B cell (primary cell): ENCODE measurements at regions not wholly inside any gene's neighbourhood (a gene's known extent, or its start where the extent isn't known, plus 50 kb on each side); places are given as distances from the start of the nearest gene placed in this dataset.

ENCODE experiments used
- ATAC-seq: fragments of 200-7000 bp; cut with Tn5 transposase; one replicate; pipeline ENCODE4 v1.10.0; 2021; ENCODE audit warnings: low read depth, mild to moderate bottlenecking, moderate number of reproducible peaks, moderate library complexity
- CTCF ChIA-PET: fragments of 350-600 bp; sonication (Branson Sonifier 250); formaldehyde crosslinking; loops from one replicate; lab custom pipeline; 2021; ENCODE audit warnings: antibody characterized with exemption, inconsistent platforms; lab: Charles Lee
- POLR2A ChIA-PET: fragments of 350-600 bp; sonication (Branson Sonifier 250); formaldehyde crosslinking; loops from one replicate; lab custom pipeline; 2021; ENCODE audit warnings: antibody characterized with exemption; lab: Charles Lee
- DNase-seq: peaks from one replicate; pipeline ENCODE4 v3.0.0; 2013
- H2AFZ ChIP-seq: 2 replicates; pipeline ENCODE4 v1.6.1; 2012; ENCODE audit warnings: mild to moderate bottlenecking, low read depth, low read length; ENCODE audit not compliant: insufficient read depth, poor library complexity, severe bottlenecking
- H3K27ac ChIP-seq, 2 donors: 1 replicate in 1 of 2; 2 replicates in 1 of 2; pipeline ENCODE4 v1.5.1; 2012 to 2013; ENCODE audit warnings: low read length in 2 of 2, mild to moderate bottlenecking in 2 of 2, moderate library complexity in 1 of 2
- H3K27me3 ChIP-seq, 4 experiments: fragments of 200-600 bp in 1 of 4; sonication (generic) in 1 of 4; replicated peaks in 1 of 4; 1 replicate in 2 of 4; 2 replicates in 2 of 4; pipeline versions ENCODE4 v1.6.1 to v1.7.0; 2013 to 2016; ENCODE audit warnings: low read length in 3 of 4, mild to moderate bottlenecking in 2 of 4, mixed read lengths in 1 of 4, moderate library complexity in 1 of 4; ENCODE audit not compliant: insufficient read depth in 4 of 4, control insufficient read depth in 3 of 4; ENCODE audit errors: control extremely low read depth in 1 of 4
- H3K36me3 ChIP-seq, 2 experiments: replicated peaks in 1 of 2; 1 replicate in 1 of 2; 2 replicates in 1 of 2; pipeline versions ENCODE4 v1.6.1 to v1.7.1; 2013; ENCODE audit warnings: low read length in 1 of 2; ENCODE audit not compliant: insufficient read depth in 2 of 2, control insufficient read depth in 1 of 2; ENCODE audit errors: control extremely low read depth in 1 of 2, extremely low read depth in 1 of 2
- H3K4me1 ChIP-seq, 2 donors: fragments of 200-600 bp in 1 of 2; sonication (generic) in 1 of 2; 1 replicate in 1 of 2; 2 replicates in 1 of 2; pipeline versions ENCODE4 v1.5.1 to v1.6.1; 2013 to 2017; ENCODE audit warnings: low read length in 2 of 2; ENCODE audit not compliant: control insufficient read depth in 2 of 2, insufficient read depth in 2 of 2
- H3K4me2 ChIP-seq: replicated peaks from 2 replicates; pipeline ENCODE3; 2012; ENCODE audit warnings: mild to moderate bottlenecking, low read depth, low read length; ENCODE audit not compliant: poor library complexity, severe bottlenecking
- H3K4me3 ChIP-seq, 5 experiments: fragments of 200-600 bp in 1 of 5; sonication (generic) in 1 of 5; 1 replicate in 3 of 5; 2 replicates in 2 of 5; pipeline versions ENCODE4 v1.5.1 to v1.7.0; 2011 to 2016; ENCODE audit warnings: low read length in 4 of 5, mild to moderate bottlenecking in 4 of 5, low read depth in 2 of 5, control low read depth in 1 of 5, moderate library complexity in 1 of 5; ENCODE audit not compliant: insufficient read depth in 1 of 5; ENCODE audit errors: control extremely low read depth in 1 of 5, extremely low read depth in 1 of 5
- H3K79me2 ChIP-seq: fragments of 200-600 bp; sonication (generic); one replicate; pipeline ENCODE4 v1.6.0; 2016; ENCODE audit warnings: low read length; ENCODE audit not compliant: control insufficient read depth, insufficient read depth
- H3K9ac ChIP-seq: fragments of 200-600 bp; sonication (generic); 2 replicates; pipeline ENCODE4 v1.6.1; 2017; ENCODE audit warnings: mild to moderate bottlenecking, low read length, moderate library complexity
- H3K9me3 ChIP-seq, 3 donors: one replicate each; pipeline versions ENCODE4 v1.6.1 to v1.7.1; 2013; ENCODE audit warnings: low read length in 2 of 3; ENCODE audit not compliant: control insufficient read depth in 2 of 3, insufficient read depth in 1 of 3; ENCODE audit errors: control extremely low read depth in 1 of 3
- H4K20me1 ChIP-seq: 2 replicates; pipeline ENCODE4 v1.6.0; 2012; ENCODE audit warnings: mild to moderate bottlenecking, low read length; ENCODE audit not compliant: insufficient read depth, control insufficient read depth, poor library complexity, severe bottlenecking
- H3K27ac Mint-ChIP-seq: one replicate; pipeline ENCODE4 v1.8.0; 2021; ENCODE audit warnings: mixed read lengths
- H3K27me3 Mint-ChIP-seq: one replicate; pipeline ENCODE4 v1.8.0; 2021; ENCODE audit warnings: mixed read lengths
- H3K4me1 Mint-ChIP-seq: one replicate; pipeline ENCODE4 v1.8.0; 2021; ENCODE audit warnings: mixed read lengths
- H3K4me3 Mint-ChIP-seq: one replicate; pipeline ENCODE4 v1.8.0; 2021; ENCODE audit warnings: mixed read lengths
- H3K9me3 Mint-ChIP-seq: one replicate; pipeline ENCODE4 v1.8.0; 2022; ENCODE audit warnings: mixed read lengths; ENCODE audit not compliant: insufficient read depth
- EZH2 ChIP-seq: IDR thresholded peaks from 2 replicates; pipeline ENCODE4 v1.6.1; 2012; ENCODE audit warnings: borderline replicate concordance, low read depth, mild to moderate bottlenecking, moderate library complexity, low read length; ENCODE audit not compliant: insufficient read depth, poor library complexity, severe bottlenecking
- WGBS: methylation state at CpG from one replicate; pipeline ENCODE4 v1.1.5; 2013; ENCODE audit warnings: missing lambda C conversion rate; ENCODE audit not compliant: insufficient coverage; 5-methylcytosine and 5-hydroxymethylcytosine counted together
- intact Hi-C: fragments of 100-400 bp; cut with micrococcal nuclease; formaldehyde crosslinking; loops from one replicate; pipeline ENCODE4 v1.10.0; 2022
- TF ChIP-seq, protein P1 (sequence below): fragments of 200-600 bp; IDR thresholded peaks from one replicate; pipeline ENCODE4 v1.8.0; 2022; ENCODE audit warnings: antibody characterized with exemption, mild to moderate bottlenecking

DNA sequence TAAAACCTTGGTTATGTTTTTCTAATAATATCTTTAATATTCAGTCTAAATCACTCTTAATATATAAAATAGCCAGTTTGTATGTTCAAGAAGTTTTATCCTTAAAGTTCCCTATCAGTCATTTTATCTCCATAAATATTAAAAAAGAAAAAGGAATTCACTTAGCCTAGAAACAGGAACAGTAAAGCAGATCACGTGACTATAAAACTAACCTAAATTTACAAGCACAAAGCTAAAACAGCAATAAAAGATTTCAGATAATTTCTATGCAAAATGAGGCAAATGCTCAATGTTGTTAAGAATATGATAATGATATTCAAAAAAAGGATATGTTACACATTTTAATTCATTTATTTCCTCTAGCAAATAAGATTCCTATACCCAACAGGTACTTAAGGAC is 57.1 kb upstream of the TNIP3 start:
- TF ChIP-seq EZH2 = no peak
- TF ChIP-seq, protein P1, sequence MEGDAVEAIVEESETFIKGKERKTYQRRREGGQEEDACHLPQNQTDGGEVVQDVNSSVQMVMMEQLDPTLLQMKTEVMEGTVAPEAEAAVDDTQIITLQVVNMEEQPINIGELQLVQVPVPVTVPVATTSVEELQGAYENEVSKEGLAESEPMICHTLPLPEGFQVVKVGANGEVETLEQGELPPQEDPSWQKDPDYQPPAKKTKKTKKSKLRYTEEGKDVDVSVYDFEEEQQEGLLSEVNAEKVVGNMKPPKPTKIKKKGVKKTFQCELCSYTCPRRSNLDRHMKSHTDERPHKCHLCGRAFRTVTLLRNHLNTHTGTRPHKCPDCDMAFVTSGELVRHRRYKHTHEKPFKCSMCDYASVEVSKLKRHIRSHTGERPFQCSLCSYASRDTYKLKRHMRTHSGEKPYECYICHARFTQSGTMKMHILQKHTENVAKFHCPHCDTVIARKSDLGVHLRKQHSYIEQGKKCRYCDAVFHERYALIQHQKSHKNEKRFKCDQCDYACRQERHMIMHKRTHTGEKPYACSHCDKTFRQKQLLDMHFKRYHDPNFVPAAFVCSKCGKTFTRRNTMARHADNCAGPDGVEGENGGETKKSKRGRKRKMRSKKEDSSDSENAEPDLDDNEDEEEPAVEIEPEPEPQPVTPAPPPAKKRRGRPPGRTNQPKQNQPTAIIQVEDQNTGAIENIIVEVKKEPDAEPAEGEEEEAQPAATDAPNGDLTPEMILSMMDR = no peak
- DNase-seq (no peak), ATAC-seq (no peak)
- intact Hi-C loops = no loop called here
- Histone ChIP-seq H3K79me2 (no peaks in the 10 kb centered on the region), H2AFZ (no peak overlapping the region), H3K4me1 (no peaks in the 10 kb centered on the region), H3K9ac (no peak overlapping the region), H3K9me3 (no peaks in the 10 kb centered on the region), H4K20me1 (no peaks in the 10 kb centered on the region), H3K36me3 (no peaks in the 10 kb centered on the region), H3K4me3 (no peak overlapping the region), H3K27me3 (no peaks in the 10 kb centered on the region), H3K27ac (no peak overlapping the region), H3K4me2 (no peak overlapping the region)
- ChIA-PET CTCF (interaction anchor here (0.9 kb wide), 1 partner anchor 16 kb away, joined by 3 read pairs; no protein-coding TSS in a partner anchor), POLR2A (no interaction called here)
- Mint-ChIP-seq H3K27ac (no peak overlapping the region), H3K4me3 (no peak overlapping the region), H3K27me3 (peaks cover 3% of the 10 kb centered on the region), H3K9me3 (no peaks in the 10 kb centered on the region), H3K4me1 (no peaks in the 10 kb centered on the region)
- no CpG with 5 or more reads among the region's 1 CpG for WGBS

DNA sequence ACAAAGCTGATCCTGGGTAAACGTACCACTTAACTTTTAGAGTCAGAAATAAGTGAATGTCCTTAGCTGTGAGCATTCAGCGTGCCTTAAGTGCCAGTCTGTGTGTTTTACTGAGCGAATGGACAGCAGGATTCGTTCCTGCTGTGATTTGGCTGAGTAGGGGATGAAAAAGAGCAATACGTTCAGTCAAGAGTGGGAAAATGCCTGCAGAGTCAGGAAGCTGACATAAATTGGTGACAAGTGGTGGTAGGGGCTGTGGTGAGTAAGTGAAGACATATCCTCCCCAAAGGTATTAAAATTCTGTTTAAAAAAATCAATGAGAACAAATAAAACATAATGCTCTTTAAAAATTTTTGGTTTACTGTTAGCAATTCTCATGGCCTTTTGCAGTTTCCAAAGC is 56.6 kb upstream of the TNIP3 start:
- H3K9me3 ChIP-seq = no peaks in the 10 kb centered on the region
- DNase-seq (no peak), ATAC-seq (no peak)
- no peak overlapping the region for H3K9ac ChIP-seq
- H4K20me1 ChIP-seq = no peaks in the 10 kb centered on the region
- no peak overlapping the region for H3K4me2 ChIP-seq
- intact Hi-C loops = no loop called here
- WGBS = 87% methylated on average over 5 of the region's 5 CpGs
- POLR2A ChIA-PET = no interaction called here
- Mint-ChIP-seq H3K9me3 (no peaks in the 10 kb centered on the region), H3K27ac (no peak overlapping the region), H3K4me1 (no peaks in the 10 kb centered on the region), H3K4me3 (no peak overlapping the region), H3K27me3 (peaks cover 3% of the 10 kb centered on the region)
- CTCF ChIA-PET = interaction anchor here (0.9 kb wide), 1 partner anchor 15 kb away, joined by 3 read pairs; no protein-coding TSS in a partner anchor
- H3K27ac ChIP-seq = no peak overlapping the region
- no peak overlapping the region for H3K4me3 ChIP-seq
- H3K27me3 ChIP-seq = no peaks in the 10 kb centered on the region
- no peaks in the 10 kb centered on the region for H3K4me1 ChIP-seq
- H3K79me2 ChIP-seq = no peaks in the 10 kb centered on the region
- H3K36me3 ChIP-seq = no peaks in the 10 kb centered on the region
- H2AFZ ChIP-seq = no peak overlapping the region
- TF ChIP-seq, protein P1 = no peak
- TF ChIP-seq EZH2 = no peak
